ENCODE measurements at regions not wholly inside any gene's neighbourhood (a gene's known extent, or its start where the extent isn't known, plus 50 kb on each side); places are given as distances from the start of the nearest gene placed in this dataset.
"Not testable (repeated sequence)": the region's sequence is repeated elsewhere in the genome, so short reads cannot be mapped to it uniquely, and the experiment has no call there.

- DNase-seq: no peak
Observed at GRCh38 chr16:26809461-26809860, 257.3 kb upstream of the C16orf82 start.

- no peak for DNase-seq
Observed at GRCh38 chr16:26816266-26816665, 250.5 kb upstream of the C16orf82 start.

- DNase-seq: no peak
Observed at GRCh38 chr16:26816885-26817571, 249.7 kb upstream of the C16orf82 start.

GRCh38 chr16:26818393-26818792, 248.3 kb upstream of the C16orf82 start:
- no peak for DNase-seq

- DNase-seq: no peak
Observed at GRCh38 chr16:26824469-26824868, 242.3 kb upstream of the C16orf82 start.

GRCh38 chr16:26826500-26826899, 240.2 kb upstream of the C16orf82 start:
- no peak for DNase-seq

GRCh38 chr16:26827386-26827785, 239.3 kb upstream of the C16orf82 start:
- DNase-seq: no peak

- no peak for DNase-seq
Observed at GRCh38 chr16:26830428-26831127, 236.1 kb upstream of the C16orf82 start.

GRCh38 chr16:26836114-26836513, 230.6 kb upstream of the C16orf82 start:
- not testable (repeated sequence) for DNase-seq

- DNase-seq: no peak
Observed at GRCh38 chr16:26838931-26839330, 227.8 kb upstream of the C16orf82 start.

- no peak for DNase-seq
Observed at GRCh38 chr16:26840691-26841090, 226.0 kb upstream of the C16orf82 start.

- no peak for DNase-seq
Observed at GRCh38 chr16:26856271-26856670, 210.5 kb upstream of the C16orf82 start.

- no peak for DNase-seq
Observed at GRCh38 chr16:26856791-26857190, 209.9 kb upstream of the C16orf82 start.

- DNase-seq: no peak
Observed at GRCh38 chr16:26857371-26857770, 209.4 kb upstream of the C16orf82 start.

- DNase-seq: no peak
Observed at GRCh38 chr16:26860506-26860905, 206.2 kb upstream of the C16orf82 start.

- no peak for DNase-seq
Observed at GRCh38 chr16:26863931-26864330, 202.8 kb upstream of the C16orf82 start.

GRCh38 chr16:26874318-26874717, 192.4 kb upstream of the C16orf82 start:
- not testable (repeated sequence) for DNase-seq

- DNase-seq: no peak
Observed at GRCh38 chr16:26877421-26877820, 189.3 kb upstream of the C16orf82 start.

GRCh38 chr16:26885674-26886073, 181.1 kb upstream of the C16orf82 start:
- no peak for DNase-seq

- DNase-seq: no peak
Observed at GRCh38 chr16:26889740-26890139, 177.0 kb upstream of the C16orf82 start.

- no peak for DNase-seq
Observed at GRCh38 chr16:26898200-26898599, 168.5 kb upstream of the C16orf82 start.

GRCh38 chr16:26901196-26901861, 165.4 kb upstream of the C16orf82 start:
- DNase-seq: no peak

- no peak for DNase-seq
Observed at GRCh38 chr16:26901983-26902382, 164.7 kb upstream of the C16orf82 start.

- DNase-seq: no peak
Observed at GRCh38 chr16:26905336-26905735, 161.4 kb upstream of the C16orf82 start.

All from NCI-H1105 (cell line).